GM23248 (cell line): ENCODE measurements at regions not wholly inside any gene's neighbourhood (a gene's known extent, or its start where the extent isn't known, plus 50 kb on each side); places are given as distances from the start of the nearest gene placed in this dataset.

Source experiments
- EZH2 ChIP-seq: fragments of 200-600 bp; sonication (generic); IDR thresholded peaks from 2 replicates; pipeline ENCODE4 v1.6.1; 2018; ENCODE audit warnings: antibody characterized with exemption, mild to moderate bottlenecking; ENCODE audit not compliant: insufficient read depth, poor library complexity, severe bottlenecking
- EZH2phosphoT487 ChIP-seq: fragments of 200-600 bp; sonication (generic); IDR thresholded peaks from 2 replicates; pipeline ENCODE4 v1.6.1; 2018; ENCODE audit warnings: antibody characterized with exemption, moderate library complexity, mild to moderate bottlenecking, low read depth; ENCODE audit not compliant: insufficient read depth

- TF ChIP-seq EZH2 (no peak), EZH2phosphoT487 (no peak)
Observed at GRCh38 chr16:76121636-76122035, 155.6 kb upstream of the CNTNAP4 start.
